Mammary epithelial cell (primary cell): ENCODE measurements at regions not wholly inside any gene's neighbourhood (a gene's known extent, or its start where the extent isn't known, plus 50 kb on each side); places are given as distances from the start of the nearest gene placed in this dataset.

Experiments
- CTCF ChIP-seq, 2 donors: IDR thresholded peaks in 1 of 2; conservative IDR thresholded peaks in 1 of 2; 2 replicates each; pipeline ENCODE4 v1.5.1; 2011 to 2012; ENCODE audit warnings: inconsistent platforms in 2 of 2, low read length in 2 of 2, mild to moderate bottlenecking in 2 of 2, control low read depth in 1 of 2, low read depth in 1 of 2; ENCODE audit not compliant: insufficient read depth in 1 of 2; ENCODE audit errors: extremely low read depth in 1 of 2
- EZH2 ChIP-seq: IDR thresholded peaks from 2 replicates; pipeline ENCODE4 v1.6.1; 2012; ENCODE audit warnings: low read length, inconsistent platforms, borderline replicate concordance

- TF ChIP-seq CTCF (conservative IDR thresholded peaks at IDR 0.05 in 1 of 2, IDR thresholded peaks at IDR 0.05 in 1 of 2; ENCODE audit: extremely low read depth in 1 of 2, insufficient read depth in 1 of 2, low read depth in 1 of 2, low read length in 2 of 2) (no peak), EZH2 (no peak)
Measured at GRCh38 chr5:154653418-154653763, 101.8 kb upstream of the LARP1 start.
